H9 (cell line): ENCODE measurements at regions not wholly inside any gene's neighbourhood (a gene's known extent, or its start where the extent isn't known, plus 50 kb on each side); places are given as distances from the start of the nearest gene placed in this dataset.

ENCODE experiments used
- DNase-seq: peaks from one replicate; pipeline ENCODE4 v3.0.0-alpha.2; 2017
- H2AFZ ChIP-seq: one replicate; pipeline ENCODE4 v1.6.1; 2013; ENCODE audit warnings: mild to moderate bottlenecking, low read length, control low read depth, moderate library complexity
- H2AK5ac ChIP-seq: 2 replicates; pipeline ENCODE4 v1.6.1; 2013; ENCODE audit warnings: low read length, control low read depth, mixed read lengths; ENCODE audit not compliant: insufficient read length
- H2BK120ac ChIP-seq: one replicate; pipeline ENCODE4 v1.6.1; 2013; ENCODE audit warnings: low read depth, mild to moderate bottlenecking, low read length, control low read depth, inconsistent platforms; ENCODE audit not compliant: poor library complexity, severe bottlenecking
- H2BK12ac ChIP-seq: 2 replicates; pipeline ENCODE4 v1.6.1; 2013; ENCODE audit warnings: low read length, control low read depth, mixed read lengths, low read depth; ENCODE audit not compliant: insufficient read length
- H2BK15ac ChIP-seq: 2 replicates; pipeline ENCODE4 v1.6.1; 2013; ENCODE audit warnings: low read depth, low read length, control low read depth
- H2BK20ac ChIP-seq: one replicate; pipeline ENCODE4 v1.6.1; 2013; ENCODE audit warnings: low read depth, mild to moderate bottlenecking, low read length, control low read depth, inconsistent platforms; ENCODE audit not compliant: poor library complexity, severe bottlenecking
- H2BK5ac ChIP-seq: 2 replicates; pipeline ENCODE4 v1.6.1; 2013; ENCODE audit warnings: low read length, control low read depth, mixed read lengths; ENCODE audit not compliant: insufficient read length
- H3K14ac ChIP-seq: 2 replicates; pipeline ENCODE4 v1.6.1; 2013; ENCODE audit warnings: low read length, control low read depth; ENCODE audit not compliant: insufficient read depth
- H3K18ac ChIP-seq: 2 replicates; pipeline ENCODE4 v1.6.1; 2013; ENCODE audit warnings: low read depth, mild to moderate bottlenecking, mixed read lengths, low read length, control low read depth; ENCODE audit not compliant: insufficient read length
- H3K23ac ChIP-seq: 2 replicates; pipeline ENCODE4 v1.6.1; 2013; ENCODE audit warnings: low read length, control low read depth, mixed read lengths, low read depth; ENCODE audit not compliant: insufficient read length
- H3K23me2 ChIP-seq: 2 replicates; pipeline ENCODE4 v1.6.1; 2013; ENCODE audit warnings: low read depth, mild to moderate bottlenecking, mixed read lengths, low read length, control low read depth; ENCODE audit not compliant: insufficient read length, poor library complexity, severe bottlenecking
- H3K27ac ChIP-seq: 2 replicates; pipeline ENCODE4 v1.5.1; 2013; ENCODE audit warnings: low read length, control low read depth, mixed read lengths, low read depth; ENCODE audit not compliant: insufficient read length
- H3K27me3 ChIP-seq: 2 replicates; pipeline ENCODE4 v1.6.1; 2013; ENCODE audit warnings: low read length, control low read depth, inconsistent platforms; ENCODE audit not compliant: insufficient read depth
- H3K4ac ChIP-seq: 2 replicates; pipeline ENCODE4 v1.6.1; 2013; ENCODE audit warnings: low read depth, mild to moderate bottlenecking, control low read depth, inconsistent platforms, low read length, moderate library complexity
- H3K4me1 ChIP-seq: 2 replicates; pipeline ENCODE4 v1.6.1; 2013; ENCODE audit warnings: low read length, control low read depth, inconsistent platforms; ENCODE audit not compliant: insufficient read depth
- H3K4me2 ChIP-seq: 2 replicates; pipeline ENCODE4 v1.6.1; 2013; ENCODE audit warnings: low read length, control low read depth, mixed read lengths; ENCODE audit not compliant: insufficient read length, insufficient read depth
- H3K56ac ChIP-seq: 2 replicates; pipeline ENCODE4 v1.6.1; 2013; ENCODE audit warnings: low read depth, mild to moderate bottlenecking, mixed read lengths, low read length, control low read depth; ENCODE audit not compliant: insufficient read length
- H3K79me1 ChIP-seq: 2 replicates; pipeline ENCODE4 v1.6.1; 2013; ENCODE audit warnings: low read depth, mild to moderate bottlenecking, moderate library complexity, low read length, control low read depth, inconsistent platforms; ENCODE audit not compliant: insufficient read depth, poor library complexity, severe bottlenecking
- H3K79me2 ChIP-seq: 2 replicates; pipeline ENCODE4 v1.6.1; 2013; ENCODE audit warnings: low read length, control low read depth, inconsistent platforms; ENCODE audit not compliant: insufficient read depth
- H3K9ac ChIP-seq: 2 replicates; pipeline ENCODE4 v1.6.1; 2013; ENCODE audit warnings: low read length, control low read depth, mixed read lengths; ENCODE audit not compliant: insufficient read length; ENCODE audit errors: extremely low read depth
- H3K9me3 ChIP-seq: one replicate; pipeline ENCODE4 v1.6.1; 2013; ENCODE audit warnings: low read depth, low read length, inconsistent platforms; ENCODE audit not compliant: control insufficient read depth
- H3T11ph ChIP-seq: one replicate; pipeline ENCODE4 v1.6.1; 2013; ENCODE audit warnings: mild to moderate bottlenecking, low read length, control low read depth, inconsistent platforms
- H4K20me1 ChIP-seq: one replicate; pipeline ENCODE4 v1.6.1; 2013; ENCODE audit not compliant: control insufficient read depth, insufficient read length, insufficient read depth
- H4K5ac ChIP-seq: 2 replicates; pipeline ENCODE4 v1.6.1; 2013; ENCODE audit warnings: low read depth, mild to moderate bottlenecking, mixed read lengths, low read length, control low read depth; ENCODE audit not compliant: insufficient read length
- H4K8ac ChIP-seq: replicated peaks from 2 replicates; pipeline ENCODE4 v1.6.1; 2013; ENCODE audit warnings: low read length, control low read depth, mixed read lengths, low read depth; ENCODE audit not compliant: insufficient read length
- H4K91ac ChIP-seq: 2 replicates; pipeline ENCODE4 v1.6.1; 2013; ENCODE audit warnings: low read depth, mild to moderate bottlenecking, moderate library complexity, mixed read lengths, low read length, control low read depth; ENCODE audit not compliant: insufficient read length
- H3K27ac Mint-ChIP-seq, 3 experiments: 2 replicates in 2 of 3; 3 replicates in 1 of 3; pipeline ENCODE4 v1.8.0; 2020 to 2021; ENCODE audit warnings: mixed read lengths in 3 of 3, mild to moderate bottlenecking in 1 of 3, moderate library complexity in 1 of 3
- H3K27me3 Mint-ChIP-seq: 2 replicates; pipeline ENCODE4 v1.8.0; 2021; ENCODE audit warnings: low read depth, mild to moderate bottlenecking, moderate library complexity, mixed read lengths
- H3K36me3 Mint-ChIP-seq, 3 experiments: 2 replicates in 2 of 3; 3 replicates in 1 of 3; pipeline ENCODE4 v1.8.0; 2020 to 2021; ENCODE audit warnings: low read depth in 3 of 3, mixed read lengths in 3 of 3; ENCODE audit not compliant: insufficient read depth in 1 of 3
- H3K4me1 Mint-ChIP-seq, 2 experiments: 2 replicates each; pipeline ENCODE4 v1.8.0; 2020; ENCODE audit warnings: mixed read lengths in 2 of 2
- H3K4me3 Mint-ChIP-seq, 2 experiments: 2 replicates in 1 of 2; 3 replicates in 1 of 2; pipeline ENCODE4 v1.8.0; 2020 to 2021; ENCODE audit warnings: mild to moderate bottlenecking in 2 of 2, mixed read lengths in 2 of 2, moderate library complexity in 1 of 2
- H3K9me3 Mint-ChIP-seq, 2 experiments: 2 replicates in 1 of 2; 3 replicates in 1 of 2; pipeline ENCODE4 v1.8.0; 2020; ENCODE audit warnings: mild to moderate bottlenecking in 2 of 2, mixed read lengths in 2 of 2, moderate library complexity in 1 of 2
- WGBS: extraction: QIAGEN DNeasy Blood & Tissue Kit; methylation state at CpG from one replicate; pipeline ENCODE4 v1.1.7; 2013; ENCODE audit warnings: missing lambda C conversion rate, low lambda C conversion rate, mixed read lengths; ENCODE audit not compliant: insufficient read length; ENCODE audit errors: extremely low coverage; 5-methylcytosine and 5-hydroxymethylcytosine counted together
- TF ChIP-seq, protein P1 (sequence below): fragments of 200-600 bp; sonication (generic); conservative IDR thresholded peaks from 3 replicates; pipeline ENCODE4 v1.8.0; 2021; ENCODE audit warnings: antibody characterized with exemption, mild to moderate bottlenecking

DNA sequence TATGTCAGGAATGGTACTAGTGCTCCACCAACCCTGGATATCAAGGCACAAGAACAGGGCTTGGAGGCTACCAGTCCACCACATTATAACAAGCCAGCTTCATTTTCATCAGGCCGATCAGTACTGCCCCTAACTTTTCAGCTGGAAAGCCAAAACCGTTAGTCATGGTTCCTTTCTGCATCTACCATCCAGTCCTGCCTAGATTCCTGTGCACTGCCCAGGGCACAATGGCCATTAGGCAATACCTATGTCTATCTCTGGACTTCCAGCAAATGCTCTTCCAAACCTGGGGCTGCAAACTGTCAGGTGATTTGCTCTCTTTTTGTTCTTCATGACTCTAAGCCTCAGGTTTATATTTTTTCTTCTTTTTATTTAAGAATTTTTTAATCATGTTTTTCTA lies 937.7 kb downstream of the SORCS1 start:
- Mint-ChIP-seq H3K9me3 (no peaks in the 10 kb centered on the region), H3K27me3 (no peaks in the 10 kb centered on the region), H3K4me1 (no peaks in the 10 kb centered on the region), H3K27ac (no peak overlapping the region), H3K4me3 (no peak overlapping the region), H3K36me3 (no peaks in the 10 kb centered on the region; a peak in 1 of 7 replicates)
- TF ChIP-seq, protein P1, sequence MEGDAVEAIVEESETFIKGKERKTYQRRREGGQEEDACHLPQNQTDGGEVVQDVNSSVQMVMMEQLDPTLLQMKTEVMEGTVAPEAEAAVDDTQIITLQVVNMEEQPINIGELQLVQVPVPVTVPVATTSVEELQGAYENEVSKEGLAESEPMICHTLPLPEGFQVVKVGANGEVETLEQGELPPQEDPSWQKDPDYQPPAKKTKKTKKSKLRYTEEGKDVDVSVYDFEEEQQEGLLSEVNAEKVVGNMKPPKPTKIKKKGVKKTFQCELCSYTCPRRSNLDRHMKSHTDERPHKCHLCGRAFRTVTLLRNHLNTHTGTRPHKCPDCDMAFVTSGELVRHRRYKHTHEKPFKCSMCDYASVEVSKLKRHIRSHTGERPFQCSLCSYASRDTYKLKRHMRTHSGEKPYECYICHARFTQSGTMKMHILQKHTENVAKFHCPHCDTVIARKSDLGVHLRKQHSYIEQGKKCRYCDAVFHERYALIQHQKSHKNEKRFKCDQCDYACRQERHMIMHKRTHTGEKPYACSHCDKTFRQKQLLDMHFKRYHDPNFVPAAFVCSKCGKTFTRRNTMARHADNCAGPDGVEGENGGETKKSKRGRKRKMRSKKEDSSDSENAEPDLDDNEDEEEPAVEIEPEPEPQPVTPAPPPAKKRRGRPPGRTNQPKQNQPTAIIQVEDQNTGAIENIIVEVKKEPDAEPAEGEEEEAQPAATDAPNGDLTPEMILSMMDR = no peak
- Histone ChIP-seq H4K91ac (no peak overlapping the region), H3K18ac (no peak overlapping the region), H3K27ac (no peak overlapping the region), H2BK5ac (no peak overlapping the region), H3K23ac (no peak overlapping the region), H4K20me1 (no peaks in the 10 kb centered on the region), H3K14ac (no peak overlapping the region), H4K5ac (no peak overlapping the region), H3K56ac (no peak overlapping the region), H4K8ac (no peak overlapping the region), H2AFZ (no peak overlapping the region), H3K9ac (no peak overlapping the region), H3K4me1 (no peaks in the 10 kb centered on the region), H2BK12ac (no peak overlapping the region), H3K4me2 (no peak overlapping the region), H3K79me1 (no peaks in the 10 kb centered on the region), H3K4ac (no peak overlapping the region), H2BK120ac (no peak overlapping the region), H3K79me2 (no peaks in the 10 kb centered on the region), H3K27me3 (no peaks in the 10 kb centered on the region), H2BK20ac (no peak overlapping the region), H3K23me2 (no peaks in the 10 kb centered on the region), H2AK5ac (no peak overlapping the region), H3K9me3 (no peaks in the 10 kb centered on the region), H3T11ph (no peak overlapping the region), H2BK15ac (no peak overlapping the region)
- DNase-seq = no peak
- no CpG with 5 or more reads among the region's 2 CpGs for WGBS
